GM12865 (cell line): ENCODE measurements at regions not wholly inside any gene's neighbourhood (a gene's known extent, or its start where the extent isn't known, plus 50 kb on each side); places are given as distances from the start of the nearest gene placed in this dataset.

Experiments used
- DNase-seq: peaks from one replicate; pipeline ENCODE4 v3.0.0; 2010; ENCODE audit warnings: low read depth
- H3K4me3 ChIP-seq: 2 replicates; pipeline ENCODE4 v1.5.1; 2011; ENCODE audit warnings: mild to moderate bottlenecking, low read depth, low read length, control low read depth
- TF ChIP-seq, protein P1 (sequence below): IDR thresholded peaks from 2 replicates; pipeline ENCODE4 v1.5.1; 2011; ENCODE audit warnings: low read length, control low read depth, low read depth, inconsistent platforms; ENCODE audit not compliant: insufficient read depth; ENCODE audit errors: missing control alignments

DNA sequence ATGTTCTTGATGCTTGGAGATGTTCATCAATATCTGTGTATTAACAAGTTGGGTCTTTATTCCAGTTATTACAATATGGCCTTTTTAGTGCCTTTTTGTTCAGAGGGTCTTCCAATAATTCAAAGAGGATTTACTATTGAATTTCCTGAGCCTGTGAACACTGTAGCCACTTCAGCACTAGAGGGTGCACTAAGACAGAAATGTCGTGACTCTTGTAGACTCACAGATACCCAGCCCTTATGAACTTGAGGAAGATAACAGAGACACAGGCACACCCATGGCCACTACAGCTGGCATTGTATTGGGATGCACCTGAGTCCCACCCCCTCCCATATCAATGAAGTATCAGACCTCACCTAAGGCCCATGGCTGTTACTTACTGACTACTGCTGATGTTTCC is 54.4 kb upstream of the ACTRT1 start:
- TF ChIP-seq, protein P1, sequence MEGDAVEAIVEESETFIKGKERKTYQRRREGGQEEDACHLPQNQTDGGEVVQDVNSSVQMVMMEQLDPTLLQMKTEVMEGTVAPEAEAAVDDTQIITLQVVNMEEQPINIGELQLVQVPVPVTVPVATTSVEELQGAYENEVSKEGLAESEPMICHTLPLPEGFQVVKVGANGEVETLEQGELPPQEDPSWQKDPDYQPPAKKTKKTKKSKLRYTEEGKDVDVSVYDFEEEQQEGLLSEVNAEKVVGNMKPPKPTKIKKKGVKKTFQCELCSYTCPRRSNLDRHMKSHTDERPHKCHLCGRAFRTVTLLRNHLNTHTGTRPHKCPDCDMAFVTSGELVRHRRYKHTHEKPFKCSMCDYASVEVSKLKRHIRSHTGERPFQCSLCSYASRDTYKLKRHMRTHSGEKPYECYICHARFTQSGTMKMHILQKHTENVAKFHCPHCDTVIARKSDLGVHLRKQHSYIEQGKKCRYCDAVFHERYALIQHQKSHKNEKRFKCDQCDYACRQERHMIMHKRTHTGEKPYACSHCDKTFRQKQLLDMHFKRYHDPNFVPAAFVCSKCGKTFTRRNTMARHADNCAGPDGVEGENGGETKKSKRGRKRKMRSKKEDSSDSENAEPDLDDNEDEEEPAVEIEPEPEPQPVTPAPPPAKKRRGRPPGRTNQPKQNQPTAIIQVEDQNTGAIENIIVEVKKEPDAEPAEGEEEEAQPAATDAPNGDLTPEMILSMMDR: no peak
- no peak for DNase-seq
- no peak overlapping the region for H3K4me3 ChIP-seq

DNA sequence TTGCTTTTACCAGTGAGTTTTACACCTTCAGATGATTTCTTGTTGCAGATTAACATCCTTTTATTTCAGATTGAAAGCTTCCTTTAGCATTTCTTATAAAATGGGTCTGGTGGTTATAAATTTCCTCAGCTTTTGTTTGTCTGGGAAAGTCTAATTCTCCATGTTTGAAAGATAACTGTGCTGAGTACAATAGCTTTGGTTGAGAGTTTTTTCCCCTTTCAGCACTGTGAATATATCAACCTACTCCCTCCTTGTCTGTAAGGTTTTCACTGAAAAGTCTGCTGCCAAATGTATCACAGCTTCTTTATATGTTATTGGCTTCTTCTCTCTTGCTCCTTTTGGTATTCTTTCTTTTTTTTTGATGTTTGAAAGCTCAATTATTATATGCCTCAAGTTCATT is 53.5 kb upstream of the ACTRT1 start:
- no peak overlapping the region for H3K4me3 ChIP-seq
- TF ChIP-seq, protein P1: no peak
- DNase-seq: no peak
